SK-N-SH (cell line): ENCODE measurements at regions not wholly inside any gene's neighbourhood (a gene's known extent, or its start where the extent isn't known, plus 50 kb on each side); places are given as distances from the start of the nearest gene placed in this dataset.

Source experiments
- CTCF ChIA-PET: fragments of 300-600, 350-600 bp; formaldehyde crosslinking; extraction: SDS; loops from one replicate; lab custom pipeline; 2021; lab: Yijun Ruan, JAX
- POLR2A ChIA-PET: fragments of 350-600 bp; sonication (Branson Sonifier 250); formaldehyde crosslinking; extraction: SDS; loops from one replicate; lab custom pipeline; 2020; ENCODE audit warnings: antibody characterized with exemption, inconsistent platforms; lab: Yijun Ruan, JAX
- DNase-seq: peaks from one replicate; pipeline ENCODE4 v3.0.0; 2012
- H2AFZ ChIP-seq: fragments of 200-600 bp; sonication (generic); 2 replicates; pipeline ENCODE4 v1.8.1; 2016; ENCODE audit warnings: antibody characterized with exemption, mild to moderate bottlenecking, low read depth
- H3F3A ChIP-seq: fragments of 200-600 bp; sonication (generic); replicated peaks from 2 replicates; pipeline ENCODE3; 2016; ENCODE audit warnings: antibody characterized with exemption, mild to moderate bottlenecking; ENCODE audit not compliant: insufficient read depth
- H3K27ac ChIP-seq, 2 experiments: fragments of 200-500 bp in 1 of 2; fragments of 200-600 bp in 1 of 2; sonication (Bioruptor generic) in 1 of 2; sonication (generic), shearing (Covaris generic) in 1 of 2; 2 replicates each; pipeline versions ENCODE4 v1.5.1 to v1.6.1; 2014 to 2016; ENCODE audit warnings: low read depth in 2 of 2, inconsistent platforms in 1 of 2, low read length in 1 of 2, mild to moderate bottlenecking in 1 of 2, mixed read lengths in 1 of 2
- H3K27me3 ChIP-seq: fragments of 200-600 bp; sonication (generic), shearing (Covaris generic); 2 replicates; pipeline ENCODE4 v1.6.1; 2016; ENCODE audit warnings: mixed run types; ENCODE audit not compliant: insufficient read depth
- H3K36me3 ChIP-seq, 2 experiments: fragments of 200-500 bp in 1 of 2; fragments of 200-600 bp in 1 of 2; sonication (Bioruptor generic) in 1 of 2; sonication (generic) in 1 of 2; replicated peaks in 1 of 2; 2 replicates each; pipeline versions ENCODE3 to v1.5.1; 2014 to 2016; ENCODE audit warnings: low read length in 1 of 2, mild to moderate bottlenecking in 1 of 2; ENCODE audit not compliant: insufficient read depth in 2 of 2, control insufficient read depth in 1 of 2
- H3K4me1 ChIP-seq, 2 experiments: fragments of 200-500 bp in 1 of 2; fragments of 200-600 bp in 1 of 2; sonication (Bioruptor generic) in 1 of 2; sonication (generic), shearing (Covaris generic) in 1 of 2; 2 replicates each; pipeline versions ENCODE4 v1.5.1 to v1.6.1; 2014 to 2016; ENCODE audit warnings: low read depth in 1 of 2, low read length in 1 of 2, mixed run types in 1 of 2; ENCODE audit not compliant: insufficient read depth in 2 of 2, control insufficient read depth in 1 of 2
- H3K4me2 ChIP-seq: fragments of 200-600 bp; sonication (generic), shearing (Covaris generic); 2 replicates; pipeline ENCODE4 v1.6.1; 2017; ENCODE audit warnings: mixed run types
- H3K4me3 ChIP-seq, 2 experiments: fragments of 200-500 bp in 1 of 2; fragments of 200-600 bp in 1 of 2; sonication (Bioruptor generic) in 1 of 2; sonication (generic), shearing (Covaris generic) in 1 of 2; 2 replicates each; pipeline versions ENCODE4 v1.5.1 to v1.8.1; 2014 to 2016; ENCODE audit warnings: low read depth in 2 of 2, inconsistent platforms in 1 of 2, low read length in 1 of 2, mild to moderate bottlenecking in 1 of 2, mixed read lengths in 1 of 2, moderate library complexity in 1 of 2
- H3K79me2 ChIP-seq: fragments of 200-600 bp; sonication (generic); 2 replicates; pipeline ENCODE4 v1.8.1; 2017; ENCODE audit warnings: mild to moderate bottlenecking; ENCODE audit not compliant: insufficient read depth
- H3K9ac ChIP-seq: fragments of 200-600 bp; sonication (generic); 2 replicates; pipeline ENCODE4 v1.6.1; 2017; ENCODE audit warnings: mixed run types
- H3K9me2 ChIP-seq: fragments of 200-600 bp; sonication (generic); 2 replicates; pipeline ENCODE4 v1.6.1; 2017; ENCODE audit warnings: mixed run types
- H3K9me3 ChIP-seq: fragments of 200-600 bp; sonication (generic); 2 replicates; pipeline ENCODE4 v1.6.1; 2017; ENCODE audit warnings: mixed run types, mild to moderate bottlenecking, moderate library complexity
- H4K20me1 ChIP-seq: fragments of 200-600 bp; sonication (generic); 2 replicates; pipeline ENCODE4 v1.6.1; 2017; ENCODE audit warnings: mild to moderate bottlenecking, mixed run types; ENCODE audit not compliant: insufficient read depth
- ELF1 ChIP-seq: IDR thresholded peaks from 2 replicates; pipeline ENCODE4 v1.4.0; 2012
- FOSL2 ChIP-seq: IDR thresholded peaks from 2 replicates; pipeline ENCODE4 v1.4.0; 2012; ENCODE audit warnings: low read depth, mild to moderate bottlenecking, moderate library complexity, borderline replicate concordance
- FOXJ3 ChIP-seq: sonication (generic); formaldehyde crosslinking; IDR thresholded peaks from 2 replicates; pipeline ENCODE4 v1.5.1; 2020; ENCODE audit warnings: mild to moderate bottlenecking, missing genetic modification reagents
- GABPA ChIP-seq: IDR thresholded peaks from 2 replicates; pipeline ENCODE4 v1.4.0; 2012; ENCODE audit warnings: low read depth, mild to moderate bottlenecking
- NRF1 ChIP-seq: IDR thresholded peaks from 2 replicates; pipeline ENCODE4 v1.6.1; 2012; ENCODE audit warnings: low read depth, mild to moderate bottlenecking, low read length
- PBX3 ChIP-seq: IDR thresholded peaks from 2 replicates; pipeline ENCODE4; 2012
- POLR2AphosphoS5 ChIP-seq: IDR thresholded peaks from 2 replicates; pipeline ENCODE4 v1.6.1; 2012; ENCODE audit warnings: low read depth, low read length
- RCOR1 ChIP-seq: fragments of 150-350 bp; IDR thresholded peaks from 2 replicates; pipeline ENCODE4 v1.6.1; 2017; ENCODE audit warnings: antibody characterized with exemption, low read length
- RFX5 ChIP-seq: IDR thresholded peaks from 2 replicates; pipeline ENCODE4 v1.6.1; 2012; ENCODE audit warnings: mild to moderate bottlenecking, improper control_type of control experiment, low read length
- TAF1 ChIP-seq: IDR thresholded peaks from 2 replicates; pipeline ENCODE4 v1.6.1; 2012; ENCODE audit warnings: low read depth, mild to moderate bottlenecking, low read length, moderate library complexity, borderline replicate concordance
- TCF12 ChIP-seq: IDR thresholded peaks from 2 replicates; pipeline ENCODE4 v1.4.0; 2012
- WGBS: methylation state at CpG from one replicate; pipeline ENCODE4 v1.1.6; 2017; ENCODE audit warnings: low lambda C conversion rate; 5-methylcytosine and 5-hydroxymethylcytosine counted together
- TF ChIP-seq, protein P1 (sequence below): fragments of 150-350 bp; IDR thresholded peaks from 2 replicates; pipeline ENCODE4 v1.6.1; 2017; ENCODE audit warnings: antibody characterized with exemption, low read length, low read depth, borderline replicate concordance
- TF ChIP-seq, protein P2 (sequence below): IDR thresholded peaks from 2 replicates; pipeline ENCODE4 v1.4.0; 2012; ENCODE audit warnings: low read depth, borderline replicate concordance
- TF ChIP-seq, protein P3 (sequence below): fragments of 200-600 bp; sonication (generic); IDR thresholded peaks from 2 replicates; pipeline ENCODE4 v1.6.1; 2017; ENCODE audit warnings: antibody characterized with exemption, mild to moderate bottlenecking, moderate library complexity
- TF ChIP-seq, protein P4 (sequence below): IDR thresholded peaks from 2 replicates; pipeline ENCODE4 v1.4.0; 2012; ENCODE audit warnings: low read depth, borderline replicate concordance

DNA sequence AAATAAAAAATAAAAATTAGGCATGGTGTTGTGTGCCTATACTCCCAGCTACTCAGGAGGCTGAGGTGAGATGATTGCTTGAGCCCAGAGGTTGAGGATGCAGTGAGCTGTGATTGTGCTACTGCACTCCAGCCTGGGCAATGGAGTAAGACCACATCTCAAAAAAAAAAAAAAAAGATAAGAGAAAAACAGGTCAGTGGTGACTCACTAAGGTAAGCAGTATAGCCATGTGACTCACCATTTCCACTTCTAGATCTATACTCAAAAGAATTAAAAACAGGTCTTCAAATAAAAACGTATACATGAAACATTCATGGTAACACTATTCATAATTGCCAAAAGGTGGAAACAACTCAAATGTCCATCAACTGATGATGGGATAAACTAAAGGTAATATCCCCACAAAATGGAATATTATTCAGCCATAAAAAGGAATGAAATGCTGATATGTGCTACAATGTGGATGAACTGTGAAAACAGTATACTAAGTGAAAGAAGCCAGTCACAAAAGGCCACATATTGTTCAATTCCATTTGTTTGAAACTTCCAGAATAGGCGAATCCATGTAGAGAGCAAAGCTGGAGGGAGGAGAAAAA lies 75.1 kb downstream of the ZNF281 start:
- no peaks in the 10 kb centered on the region for H4K20me1 ChIP-seq
- CTCF ChIA-PET, result no interaction called here
- no peaks in the 10 kb centered on the region for H3K36me3 ChIP-seq
- no peaks in the 10 kb centered on the region for H3K9me3 ChIP-seq
- H3K4me2 ChIP-seq, result no peak overlapping the region
- no peaks in the 10 kb centered on the region for H3K79me2 ChIP-seq
- no peak overlapping the region for H3K9ac ChIP-seq
- no peak overlapping the region for H3K27ac ChIP-seq
- no peaks in the 10 kb centered on the region for H3K27me3 ChIP-seq
- H3K4me3 ChIP-seq, result no peak overlapping the region
- peaks cover 6% of the 10 kb centered on the region for H3F3A ChIP-seq
- no peaks in the 10 kb centered on the region for H3K9me2 ChIP-seq
- no peak overlapping the region for H2AFZ ChIP-seq
- H3K4me1 ChIP-seq, result peaks cover 0 to 5% of the 10 kb centered on the region in 2 experiments; a peak in 2 of 4 replicates
- POLR2A ChIA-PET, result no interaction called here
- DNase-seq, result no peak
- no peak for TF ChIP-seq PBX3
- WGBS, result 79% methylated on average over 2 of the region's 2 CpGs

DNA sequence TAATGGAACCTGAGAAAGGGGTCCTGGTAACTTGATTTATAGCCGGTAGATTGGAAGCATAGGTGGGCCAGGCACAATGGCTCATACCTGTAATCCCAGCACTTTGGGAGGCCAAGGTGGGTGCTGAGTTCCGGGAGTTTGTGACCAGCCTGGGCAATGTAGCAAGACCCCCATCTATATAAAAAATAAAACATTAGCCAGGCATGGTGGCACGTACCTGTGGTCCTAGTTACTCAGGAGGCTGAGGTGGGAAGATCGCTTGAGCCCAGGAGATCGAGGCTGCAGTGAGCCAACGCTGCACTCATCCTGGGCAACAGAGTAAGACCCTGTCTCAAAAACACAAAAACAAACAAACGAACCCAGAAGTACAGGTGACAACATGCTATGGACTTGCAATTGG lies 76.5 kb downstream of the ZNF281 start:
- CTCF ChIA-PET, result interaction anchor here (1.0 kb wide), 1 partner anchor 26 kb away, joined by 3 read pairs; no protein-coding TSS in a partner anchor
- H4K20me1 ChIP-seq, result no peaks in the 10 kb centered on the region
- 92% methylated on average over 7 of the region's 7 CpGs for WGBS

More for the DNA sequence above, 76.5 kb downstream of the ZNF281 start:
- Histone ChIP-seq H3K9ac (no peak overlapping the region), H3K4me2 (no peak overlapping the region), H2AFZ (no peak overlapping the region), H3K27ac (no peak overlapping the region), H3K36me3 (no peaks in the 10 kb centered on the region), H3K4me3 (no peak overlapping the region), H3K27me3 (no peaks in the 10 kb centered on the region), H3K4me1 (peaks cover 0 to 5% of the 10 kb centered on the region in 2 experiments; a peak in 2 of 4 replicates), H3K9me2 (no peaks in the 10 kb centered on the region), H3K9me3 (no peaks in the 10 kb centered on the region), H3F3A (peaks cover 6% of the 10 kb centered on the region), H3K79me2 (no peaks in the 10 kb centered on the region)
- no peak for DNase-seq
- TF ChIP-seq, protein P1, sequence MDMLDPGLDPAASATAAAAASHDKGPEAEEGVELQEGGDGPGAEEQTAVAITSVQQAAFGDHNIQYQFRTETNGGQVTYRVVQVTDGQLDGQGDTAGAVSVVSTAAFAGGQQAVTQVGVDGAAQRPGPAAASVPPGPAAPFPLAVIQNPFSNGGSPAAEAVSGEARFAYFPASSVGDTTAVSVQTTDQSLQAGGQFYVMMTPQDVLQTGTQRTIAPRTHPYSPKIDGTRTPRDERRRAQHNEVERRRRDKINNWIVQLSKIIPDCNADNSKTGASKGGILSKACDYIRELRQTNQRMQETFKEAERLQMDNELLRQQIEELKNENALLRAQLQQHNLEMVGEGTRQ, result no peak
- TF ChIP-seq GABPA (no peak), POLR2AphosphoS5 (no peak), NRF1 (no peak), ELF1 (no peak), TAF1 (no peak), FOSL2 (no peak), FOXJ3 (CRISPR knock-in tag) (no peak), RFX5 (no peak), RCOR1 (no peak), TCF12 (no peak)
- TF ChIP-seq, protein P2, sequence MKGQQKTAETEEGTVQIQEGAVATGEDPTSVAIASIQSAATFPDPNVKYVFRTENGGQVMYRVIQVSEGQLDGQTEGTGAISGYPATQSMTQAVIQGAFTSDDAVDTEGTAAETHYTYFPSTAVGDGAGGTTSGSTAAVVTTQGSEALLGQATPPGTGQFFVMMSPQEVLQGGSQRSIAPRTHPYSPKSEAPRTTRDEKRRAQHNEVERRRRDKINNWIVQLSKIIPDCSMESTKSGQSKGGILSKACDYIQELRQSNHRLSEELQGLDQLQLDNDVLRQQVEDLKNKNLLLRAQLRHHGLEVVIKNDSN, result no peak
- TF ChIP-seq, protein P3, sequence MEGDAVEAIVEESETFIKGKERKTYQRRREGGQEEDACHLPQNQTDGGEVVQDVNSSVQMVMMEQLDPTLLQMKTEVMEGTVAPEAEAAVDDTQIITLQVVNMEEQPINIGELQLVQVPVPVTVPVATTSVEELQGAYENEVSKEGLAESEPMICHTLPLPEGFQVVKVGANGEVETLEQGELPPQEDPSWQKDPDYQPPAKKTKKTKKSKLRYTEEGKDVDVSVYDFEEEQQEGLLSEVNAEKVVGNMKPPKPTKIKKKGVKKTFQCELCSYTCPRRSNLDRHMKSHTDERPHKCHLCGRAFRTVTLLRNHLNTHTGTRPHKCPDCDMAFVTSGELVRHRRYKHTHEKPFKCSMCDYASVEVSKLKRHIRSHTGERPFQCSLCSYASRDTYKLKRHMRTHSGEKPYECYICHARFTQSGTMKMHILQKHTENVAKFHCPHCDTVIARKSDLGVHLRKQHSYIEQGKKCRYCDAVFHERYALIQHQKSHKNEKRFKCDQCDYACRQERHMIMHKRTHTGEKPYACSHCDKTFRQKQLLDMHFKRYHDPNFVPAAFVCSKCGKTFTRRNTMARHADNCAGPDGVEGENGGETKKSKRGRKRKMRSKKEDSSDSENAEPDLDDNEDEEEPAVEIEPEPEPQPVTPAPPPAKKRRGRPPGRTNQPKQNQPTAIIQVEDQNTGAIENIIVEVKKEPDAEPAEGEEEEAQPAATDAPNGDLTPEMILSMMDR, result no peak
- TF ChIP-seq, protein P4, sequence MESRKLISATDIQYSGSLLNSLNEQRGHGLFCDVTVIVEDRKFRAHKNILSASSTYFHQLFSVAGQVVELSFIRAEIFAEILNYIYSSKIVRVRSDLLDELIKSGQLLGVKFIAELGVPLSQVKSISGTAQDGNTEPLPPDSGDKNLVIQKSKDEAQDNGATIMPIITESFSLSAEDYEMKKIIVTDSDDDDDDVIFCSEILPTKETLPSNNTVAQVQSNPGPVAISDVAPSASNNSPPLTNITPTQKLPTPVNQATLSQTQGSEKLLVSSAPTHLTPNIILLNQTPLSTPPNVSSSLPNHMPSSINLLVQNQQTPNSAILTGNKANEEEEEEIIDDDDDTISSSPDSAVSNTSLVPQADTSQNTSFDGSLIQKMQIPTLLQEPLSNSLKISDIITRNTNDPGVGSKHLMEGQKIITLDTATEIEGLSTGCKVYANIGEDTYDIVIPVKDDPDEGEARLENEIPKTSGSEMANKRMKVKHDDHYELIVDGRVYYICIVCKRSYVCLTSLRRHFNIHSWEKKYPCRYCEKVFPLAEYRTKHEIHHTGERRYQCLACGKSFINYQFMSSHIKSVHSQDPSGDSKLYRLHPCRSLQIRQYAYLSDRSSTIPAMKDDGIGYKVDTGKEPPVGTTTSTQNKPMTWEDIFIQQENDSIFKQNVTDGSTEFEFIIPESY, result no peak
- POLR2A ChIA-PET, result no interaction called here
